Endothelial cell of umbilical vein (primary cell): ENCODE measurements at regions not wholly inside any gene's neighbourhood (a gene's known extent, or its start where the extent isn't known, plus 50 kb on each side); places are given as distances from the start of the nearest gene placed in this dataset.

Experiments
- BruUV-seq: library from RNA; stranded (reverse); fragments of 400-500 nt; replicated peaks from 2 replicates; lab custom pipeline; 2021; lab: Mats Ljungman, UMichigan
- CTCF ChIA-PET: fragments of 300-600, 350-600 bp; sonication (Branson Sonifier 250); formaldehyde crosslinking; loops from one replicate; lab custom pipeline; 2021; ENCODE audit warnings: antibody characterized with exemption, inconsistent platforms; lab: Charles Lee
- POLR2A ChIA-PET: fragments of 300-600, 350-600 bp; sonication (Branson Sonifier 250); formaldehyde crosslinking; loops from one replicate; lab custom pipeline; 2021; ENCODE audit warnings: antibody characterized with exemption, inconsistent platforms; lab: Charles Lee
- DNase-seq: peaks from one replicate; pipeline ENCODE4 v3.0.0-alpha.2; 2011; ENCODE audit warnings: low read depth, low spot score
- FAIRE-seq: peaks from 2 replicates; lab custom pipeline; 2011; peaks lifted over from hg19 to GRCh38; lab: Jason Lieb, UNC
- H2AFZ ChIP-seq: 2 replicates; pipeline ENCODE4 v1.6.0; 2012; ENCODE audit warnings: low read depth, low read length, control low read depth, inconsistent platforms
- H3K27ac ChIP-seq: 2 replicates; pipeline ENCODE4 v1.5.1; 2011; ENCODE audit warnings: low read depth, mild to moderate bottlenecking, control low read depth, low read length, moderate library complexity; ENCODE audit not compliant: insufficient read depth
- H3K27me3 ChIP-seq, 2 experiments: 2 replicates each; pipeline versions ENCODE4 v1.6.0 to v1.6.1; 2011; ENCODE audit warnings: low read length in 2 of 2, mixed read lengths in 1 of 2; ENCODE audit not compliant: control insufficient read depth in 2 of 2, insufficient read depth in 2 of 2
- H3K36me3 ChIP-seq, 2 experiments: 2 replicates in 1 of 2; 3 replicates in 1 of 2; pipeline ENCODE4 v1.5.1; 2011; ENCODE audit warnings: low read length in 2 of 2, mild to moderate bottlenecking in 1 of 2, moderate library complexity in 1 of 2; ENCODE audit not compliant: control insufficient read depth in 2 of 2, insufficient read depth in 2 of 2; ENCODE audit errors: extremely low read depth in 1 of 2
- H3K4me1 ChIP-seq: 3 replicates; pipeline ENCODE4 v1.5.1; 2011; ENCODE audit warnings: mild to moderate bottlenecking, low read length; ENCODE audit not compliant: control insufficient read depth, insufficient read depth; ENCODE audit errors: extremely low read depth
- H3K4me2 ChIP-seq: 2 replicates; pipeline ENCODE4 v1.6.1; 2011; ENCODE audit warnings: low read length, control low read depth, mixed read lengths; ENCODE audit not compliant: insufficient read depth
- H3K4me3 ChIP-seq, 3 experiments: fragments of 200-600 bp in 1 of 3; sonication (generic), shearing (Covaris generic) in 1 of 3; replicated peaks in 1 of 3; 2 replicates each; pipeline ENCODE4 v1.5.1; 2011 to 2016; ENCODE audit warnings: control low read depth in 3 of 3, low read length in 3 of 3, mild to moderate bottlenecking in 2 of 3, inconsistent platforms in 1 of 3, low read depth in 1 of 3, moderate library complexity in 1 of 3; ENCODE audit not compliant: insufficient read depth in 1 of 3
- H3K79me2 ChIP-seq: 2 replicates; pipeline ENCODE4 v1.6.0; 2012; ENCODE audit warnings: low read length, inconsistent platforms; ENCODE audit not compliant: control insufficient read depth, insufficient read depth
- H3K9ac ChIP-seq: replicated peaks from 2 replicates; pipeline ENCODE3; 2011; ENCODE audit warnings: low read length, control low read depth; ENCODE audit not compliant: insufficient read depth; ENCODE audit errors: extremely low read depth
- H3K9me1 ChIP-seq: replicated peaks from 3 replicates; pipeline ENCODE4 v1.6.0; 2011; ENCODE audit warnings: mild to moderate bottlenecking, low read length; ENCODE audit not compliant: control insufficient read depth, insufficient read depth; ENCODE audit errors: extremely low read depth
- H3K9me3 ChIP-seq: replicated peaks from 2 replicates; pipeline ENCODE4 v1.5.1; 2012; ENCODE audit warnings: low read length, inconsistent platforms; ENCODE audit not compliant: control insufficient read depth, insufficient read depth
- H4K20me1 ChIP-seq: replicated peaks from 2 replicates; pipeline ENCODE3; 2011; ENCODE audit warnings: mild to moderate bottlenecking, low read length; ENCODE audit not compliant: control insufficient read depth, insufficient read depth; ENCODE audit errors: extremely low read depth
- EZH2 ChIP-seq: IDR thresholded peaks from 2 replicates; pipeline ENCODE4 v1.6.1; 2012; ENCODE audit warnings: borderline replicate concordance, low read depth, mild to moderate bottlenecking, moderate library complexity, low read length, inconsistent platforms; ENCODE audit not compliant: severe bottlenecking
- FOS ChIP-seq: IDR thresholded peaks from 2 replicates; pipeline ENCODE4 v1.6.1; 2011; ENCODE audit warnings: mild to moderate bottlenecking, low read length, moderate library complexity, borderline replicate concordance; ENCODE audit not compliant: insufficient read depth
- GATA2 ChIP-seq: IDR thresholded peaks from 2 replicates; pipeline ENCODE4 v1.7.0; 2011; ENCODE audit warnings: low read depth, mild to moderate bottlenecking, moderate library complexity, mixed read lengths, low read length; ENCODE audit not compliant: insufficient read length, insufficient read depth
- JUN ChIP-seq: IDR thresholded peaks from 2 replicates; pipeline ENCODE4 v1.6.1; 2011; ENCODE audit warnings: borderline replicate concordance, low read depth; ENCODE audit not compliant: insufficient read length, insufficient read depth
- MYC ChIP-seq: IDR thresholded peaks from one replicate; pipeline ENCODE4 v1.6.1; 2011; ENCODE audit warnings: mild to moderate bottlenecking, low read depth, low read length
- POLR2A ChIP-seq: IDR thresholded peaks from 2 replicates; pipeline ENCODE4 v1.6.1; 2012; ENCODE audit warnings: low read depth, mild to moderate bottlenecking, control low read depth, low read length
- POLR2AphosphoS5 ChIP-seq: IDR thresholded peaks from 2 replicates; pipeline ENCODE4 v1.6.1; 2012; ENCODE audit warnings: low read depth, mild to moderate bottlenecking, control low read depth, low read length, moderate library complexity; ENCODE audit not compliant: insufficient read depth
- dilution Hi-C: fragments of 300-500 bp; cut with MboI; formaldehyde crosslinking; loops from one replicate; pipeline ENCODE4 v1.15.0; 2019; ENCODE audit warnings: low sequenced_read_pairs; ENCODE audit not compliant: extremely low pct_ligation_motif_present
- intact Hi-C: fragments of 100-400 bp; cut with micrococcal nuclease; formaldehyde crosslinking; loops from one replicate; pipeline ENCODE4 v1.10.0; 2022
- TF ChIP-seq, protein P1 (sequence below), 2 donors: IDR thresholded peaks; 1 replicate in 1 of 2; 2 replicates in 1 of 2; pipeline ENCODE4 v1.5.1; 2011; ENCODE audit warnings: low read length in 2 of 2, mild to moderate bottlenecking in 2 of 2, moderate library complexity in 2 of 2, control low read depth in 1 of 2, inconsistent platforms in 1 of 2, low read depth in 1 of 2; ENCODE audit not compliant: insufficient read depth in 1 of 2; ENCODE audit errors: extremely low read depth in 1 of 2
- TF ChIP-seq, protein P2 (sequence below): IDR thresholded peaks from 2 replicates; pipeline ENCODE4 v1.6.1; 2011; ENCODE audit not compliant: insufficient read depth, insufficient read length

DNA sequence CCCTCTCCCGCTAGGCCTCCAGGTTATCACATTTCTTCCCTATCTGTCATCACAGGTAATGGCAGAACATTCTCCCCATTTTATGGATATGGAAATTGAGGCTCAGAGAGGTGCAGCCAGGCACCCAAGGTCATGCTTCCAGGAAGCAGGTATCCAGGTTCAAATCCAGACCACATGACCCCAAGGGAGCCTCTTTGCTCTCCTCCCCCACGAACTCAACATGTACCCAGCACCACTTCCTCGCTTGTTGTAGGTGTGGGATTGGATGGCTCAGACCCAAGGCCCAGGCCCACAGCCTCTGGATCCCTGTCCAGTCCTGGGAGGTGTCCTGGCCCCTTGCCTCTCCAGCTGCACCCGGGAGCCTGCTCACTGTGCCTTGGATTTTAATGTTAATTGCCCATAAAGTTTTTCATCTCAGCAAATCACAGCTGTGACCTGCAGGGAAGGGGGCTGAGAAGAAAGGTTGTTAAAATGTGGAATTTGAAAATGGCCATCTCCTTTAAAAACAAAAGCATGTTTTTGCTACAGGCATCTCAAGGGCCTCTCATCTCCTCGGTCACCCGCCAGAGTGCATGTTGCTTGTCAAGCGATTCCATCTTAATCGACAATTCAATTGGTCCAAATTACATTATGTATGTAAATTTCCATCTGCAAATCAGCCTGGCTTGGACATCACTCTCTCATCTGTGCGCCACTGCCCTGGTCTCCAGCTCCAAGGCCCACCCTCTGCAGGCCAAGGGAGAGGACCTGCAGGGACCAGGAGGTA, 205.4 kb upstream of the ZMIZ1 start:
- Histone ChIP-seq H3K4me3 (no peak overlapping the region), H3K27me3 (no peaks in the 10 kb centered on the region), H3K36me3 (no peaks in the 10 kb centered on the region), H3K9ac (no peak overlapping the region), H3K4me2 (no peak overlapping the region), H3K27ac (no peak overlapping the region), H2AFZ (no peak overlapping the region), H3K4me1 (peaks cover 10% of the 10 kb centered on the region), H3K9me1 (no peaks in the 10 kb centered on the region), H4K20me1 (no peaks in the 10 kb centered on the region), H3K9me3 (no peaks in the 10 kb centered on the region), H3K79me2 (no peaks in the 10 kb centered on the region)
- ChIA-PET POLR2A (no interaction called here), CTCF (interaction anchor here (0.6 kb wide), 1 partner anchor 651 kb away, joined by 3 read pairs; no protein-coding TSS in a partner anchor)
- intact Hi-C loops = no loop called here
- dilution Hi-C loops = no loop called here
- no peak for DNase-seq
- no TSS peak for BruUV-seq
- FAIRE-seq = no peak
- TF ChIP-seq, protein P1, sequence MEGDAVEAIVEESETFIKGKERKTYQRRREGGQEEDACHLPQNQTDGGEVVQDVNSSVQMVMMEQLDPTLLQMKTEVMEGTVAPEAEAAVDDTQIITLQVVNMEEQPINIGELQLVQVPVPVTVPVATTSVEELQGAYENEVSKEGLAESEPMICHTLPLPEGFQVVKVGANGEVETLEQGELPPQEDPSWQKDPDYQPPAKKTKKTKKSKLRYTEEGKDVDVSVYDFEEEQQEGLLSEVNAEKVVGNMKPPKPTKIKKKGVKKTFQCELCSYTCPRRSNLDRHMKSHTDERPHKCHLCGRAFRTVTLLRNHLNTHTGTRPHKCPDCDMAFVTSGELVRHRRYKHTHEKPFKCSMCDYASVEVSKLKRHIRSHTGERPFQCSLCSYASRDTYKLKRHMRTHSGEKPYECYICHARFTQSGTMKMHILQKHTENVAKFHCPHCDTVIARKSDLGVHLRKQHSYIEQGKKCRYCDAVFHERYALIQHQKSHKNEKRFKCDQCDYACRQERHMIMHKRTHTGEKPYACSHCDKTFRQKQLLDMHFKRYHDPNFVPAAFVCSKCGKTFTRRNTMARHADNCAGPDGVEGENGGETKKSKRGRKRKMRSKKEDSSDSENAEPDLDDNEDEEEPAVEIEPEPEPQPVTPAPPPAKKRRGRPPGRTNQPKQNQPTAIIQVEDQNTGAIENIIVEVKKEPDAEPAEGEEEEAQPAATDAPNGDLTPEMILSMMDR (IDR thresholded peaks at IDR 0.05; ENCODE audit: extremely low read depth in 1 of 2, insufficient read depth in 1 of 2, low read depth in 1 of 2, low read length in 2 of 2) = no peak
- no peak for TF ChIP-seq EZH2
- TF ChIP-seq, protein P2, sequence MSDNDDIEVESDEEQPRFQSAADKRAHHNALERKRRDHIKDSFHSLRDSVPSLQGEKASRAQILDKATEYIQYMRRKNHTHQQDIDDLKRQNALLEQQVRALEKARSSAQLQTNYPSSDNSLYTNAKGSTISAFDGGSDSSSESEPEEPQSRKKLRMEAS = no peak
- TF ChIP-seq GATA2 = no peak
- TF ChIP-seq FOS = no peak
- TF ChIP-seq POLR2A = no peak
- no peak for TF ChIP-seq JUN
- no peak for TF ChIP-seq POLR2AphosphoS5
- TF ChIP-seq MYC = no peak
